Panc1 (cell line): ENCODE measurements at regions not wholly inside any gene's neighbourhood (a gene's known extent, or its start where the extent isn't known, plus 50 kb on each side); places are given as distances from the start of the nearest gene placed in this dataset.

Experiments used
- ATAC-seq: fragments of 200-7000 bp; cut with Tn5 transposase; 2 replicates; pipeline ENCODE4 v1.9.1; 2020; ENCODE audit warnings: mild to moderate bottlenecking, moderate library complexity
- BruUV-seq: library from RNA; stranded (reverse); fragments of 400-500 nt; replicated peaks from 2 replicates; lab custom pipeline; 2021; lab: Mats Ljungman, UMichigan
- CTCF ChIA-PET: fragments of 300-600 bp; sonication (Branson Sonifier 250); formaldehyde crosslinking; loops from one replicate; lab custom pipeline; 2022; ENCODE audit warnings: antibody characterized with exemption; lab: Charles Lee
- POLR2A ChIA-PET: fragments of 300-600 bp; sonication (Branson Sonifier 250); formaldehyde crosslinking; loops from one replicate; lab custom pipeline; 2022; ENCODE audit warnings: antibody characterized with exemption; lab: Charles Lee
- DNase-seq: peaks from one replicate; pipeline ENCODE4 v3.0.0-alpha.2; 2010; ENCODE audit warnings: low read depth, low spot score
- H3K27ac ChIP-seq: 2 replicates; pipeline ENCODE4 v1.5.1; 2011; ENCODE audit warnings: mild to moderate bottlenecking, low read length, inconsistent platforms
- H3K27me3 ChIP-seq: fragments of 200-500 bp; sonication (Bioruptor generic); 2 replicates; pipeline ENCODE4 v1.6.0; 2014; ENCODE audit warnings: low read length, inconsistent platforms; ENCODE audit not compliant: control insufficient read depth, insufficient read depth
- H3K36me3 ChIP-seq: fragments of 200-500 bp; sonication (Bioruptor generic); 2 replicates; pipeline ENCODE4 v1.5.1; 2014; ENCODE audit warnings: inconsistent platforms, mild to moderate bottlenecking, low read length, moderate library complexity; ENCODE audit not compliant: control insufficient read depth, insufficient read depth
- H3K4me1 ChIP-seq: 2 replicates; pipeline ENCODE4 v1.5.1; 2011; ENCODE audit warnings: inconsistent platforms, mild to moderate bottlenecking, low read length, moderate library complexity; ENCODE audit not compliant: control insufficient read depth, insufficient read depth
- H3K4me3 ChIP-seq, 2 experiments: 2 replicates each; pipeline ENCODE4 v1.5.1; 2011 to 2012; ENCODE audit warnings: low read depth in 2 of 2, low read length in 2 of 2, mild to moderate bottlenecking in 2 of 2, inconsistent platforms in 1 of 2, moderate library complexity in 1 of 2
- H3K9me3 ChIP-seq: fragments of 200-500 bp; sonication (Bioruptor generic); 2 replicates; pipeline ENCODE4 v1.5.1; 2014; ENCODE audit warnings: low read depth, mild to moderate bottlenecking, inconsistent platforms, low read length, moderate library complexity; ENCODE audit not compliant: control insufficient read depth, insufficient read depth
- POLR2AphosphoS5 ChIP-seq: IDR thresholded peaks from 2 replicates; pipeline ENCODE4 v1.6.1; 2012; ENCODE audit warnings: mild to moderate bottlenecking, low read depth, low read length, moderate library complexity
- REST ChIP-seq, 2 experiments: IDR thresholded peaks; 2 replicates each; pipeline ENCODE4 v1.6.1; 2011 to 2012; ENCODE audit warnings: low read depth in 2 of 2, control low read depth in 1 of 2, low read length in 1 of 2, mild to moderate bottlenecking in 1 of 2, moderate library complexity in 1 of 2; ENCODE audit not compliant: insufficient read depth in 1 of 2
- SIN3A ChIP-seq: IDR thresholded peaks from 2 replicates; pipeline ENCODE4 v1.6.1; 2012; ENCODE audit warnings: low read depth, mild to moderate bottlenecking, low read length, moderate library complexity, borderline replicate concordance; ENCODE audit not compliant: insufficient read depth
- TCF7L2 ChIP-seq: IDR thresholded peaks from 2 replicates; pipeline ENCODE4 v1.6.1; 2011; ENCODE audit warnings: mild to moderate bottlenecking, low read depth, low read length, inconsistent platforms
- in situ Hi-C: cut with HindIII; loops from 2 replicates; pipeline ENCODE4 v1.10.0; 2016; ENCODE audit warnings: low sequenced_read_pairs, low pct_unique_long_range_greater_than_20kb
- intact Hi-C: fragments of 100-400 bp; cut with micrococcal nuclease; formaldehyde crosslinking; loops from one replicate; pipeline ENCODE4 v1.10.0; 2022; ENCODE audit not compliant: unreplicated experiment
- TF ChIP-seq, protein P1 (sequence below): fragments of 450-650 bp; IDR thresholded peaks from 2 replicates; pipeline ENCODE4 v1.5.1; 2017; ENCODE audit warnings: mild to moderate bottlenecking

DNA sequence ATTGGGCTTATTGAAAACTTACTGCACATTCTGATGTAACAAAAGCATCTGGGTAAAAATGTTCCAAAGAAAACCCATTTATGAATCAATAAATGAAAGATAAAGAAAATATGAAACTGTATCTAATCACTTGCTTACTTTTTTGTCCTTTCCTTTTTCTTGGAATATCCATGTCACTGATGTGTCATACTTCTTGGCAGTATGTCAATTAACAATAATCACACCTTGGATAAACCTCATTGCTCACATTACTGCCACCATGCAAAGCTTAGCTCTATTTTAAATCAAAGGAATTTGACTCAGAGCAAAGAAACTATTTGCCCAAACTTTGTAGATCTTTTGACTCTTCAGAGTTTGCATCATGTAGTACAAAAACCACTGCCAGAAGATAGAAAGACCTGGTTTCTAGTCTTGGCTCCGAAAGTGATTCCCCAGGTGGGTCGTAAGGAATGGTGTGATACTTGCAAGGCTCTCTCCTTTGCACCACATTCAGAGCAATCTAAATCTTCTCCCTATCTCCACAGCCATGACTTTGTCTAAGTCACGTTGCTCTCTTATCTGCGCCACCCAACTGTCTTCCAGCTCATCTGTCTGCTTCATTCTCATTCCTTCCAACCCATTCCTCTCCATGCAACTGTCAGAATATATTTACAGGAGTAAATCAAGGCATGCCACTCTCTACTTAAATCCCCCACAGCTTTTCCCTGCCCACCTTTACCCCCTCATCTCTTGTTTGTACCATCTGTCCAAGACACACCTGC lies 311.9 kb downstream of the COG6 start:
- Histone ChIP-seq H3K36me3 (no peaks in the 10 kb centered on the region), H3K4me1 (no peaks in the 10 kb centered on the region), H3K27me3 (no peaks in the 10 kb centered on the region), H3K4me3 (no peak overlapping the region), H3K27ac (no peak overlapping the region), H3K9me3 (no peaks in the 10 kb centered on the region)
- intact Hi-C loops, result no loop called here
- ATAC-seq, result no peak
- no TSS peak for BruUV-seq
- POLR2A ChIA-PET, result no interaction called here
- no peak for DNase-seq
- CTCF ChIA-PET, result no interaction called here
- TF ChIP-seq SIN3A (no peak), TCF7L2 (no peak), POLR2AphosphoS5 (no peak), REST (IDR thresholded peaks at IDR 0.05; ENCODE audit: insufficient read depth in 1 of 2, low read depth in 2 of 2, low read length in 1 of 2) (no peak)
- TF ChIP-seq, protein P1, sequence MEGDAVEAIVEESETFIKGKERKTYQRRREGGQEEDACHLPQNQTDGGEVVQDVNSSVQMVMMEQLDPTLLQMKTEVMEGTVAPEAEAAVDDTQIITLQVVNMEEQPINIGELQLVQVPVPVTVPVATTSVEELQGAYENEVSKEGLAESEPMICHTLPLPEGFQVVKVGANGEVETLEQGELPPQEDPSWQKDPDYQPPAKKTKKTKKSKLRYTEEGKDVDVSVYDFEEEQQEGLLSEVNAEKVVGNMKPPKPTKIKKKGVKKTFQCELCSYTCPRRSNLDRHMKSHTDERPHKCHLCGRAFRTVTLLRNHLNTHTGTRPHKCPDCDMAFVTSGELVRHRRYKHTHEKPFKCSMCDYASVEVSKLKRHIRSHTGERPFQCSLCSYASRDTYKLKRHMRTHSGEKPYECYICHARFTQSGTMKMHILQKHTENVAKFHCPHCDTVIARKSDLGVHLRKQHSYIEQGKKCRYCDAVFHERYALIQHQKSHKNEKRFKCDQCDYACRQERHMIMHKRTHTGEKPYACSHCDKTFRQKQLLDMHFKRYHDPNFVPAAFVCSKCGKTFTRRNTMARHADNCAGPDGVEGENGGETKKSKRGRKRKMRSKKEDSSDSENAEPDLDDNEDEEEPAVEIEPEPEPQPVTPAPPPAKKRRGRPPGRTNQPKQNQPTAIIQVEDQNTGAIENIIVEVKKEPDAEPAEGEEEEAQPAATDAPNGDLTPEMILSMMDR, result no peak
- in situ Hi-C loops, result no loop called here

- ATAC-seq (no peak), DNase-seq (no peak)
- no peak overlapping the region for H3K27ac ChIP-seq
- H3K4me3 ChIP-seq, result no peak overlapping the region
- no peaks in the 10 kb centered on the region for H3K27me3 ChIP-seq
- ChIA-PET POLR2A (no interaction called here), CTCF (no interaction called here)
- BruUV-seq, result no TSS peak
- H3K4me1 ChIP-seq, result no peaks in the 10 kb centered on the region
- intact Hi-C loops, result no loop called here
- TF ChIP-seq POLR2AphosphoS5 (no peak), TCF7L2 (no peak), SIN3A (no peak), REST (IDR thresholded peaks at IDR 0.05; ENCODE audit: insufficient read depth in 1 of 2, low read depth in 2 of 2, low read length in 1 of 2) (no peak)
- TF ChIP-seq, protein P1, result no peak
- H3K9me3 ChIP-seq, result no peaks in the 10 kb centered on the region
- in situ Hi-C loops, result no loop called here
- H3K36me3 ChIP-seq, result no peaks in the 10 kb centered on the region
Measured at GRCh38 chr13:39968646-39969475, 313.4 kb downstream of the COG6 start.
